Embryonic facial prominence (tissue), 1 donor: ENCODE measurements at regions not wholly inside any gene's neighbourhood (a gene's known extent, or its start where the extent isn't known, plus 50 kb on each side); places are given as distances from the start of the nearest gene placed in this dataset.

ENCODE experiments used
- DNase-seq: peaks from one replicate; pipeline ENCODE4 v3.0.0-alpha.2; 2016; ENCODE audit errors: extremely low spot score

DNA sequence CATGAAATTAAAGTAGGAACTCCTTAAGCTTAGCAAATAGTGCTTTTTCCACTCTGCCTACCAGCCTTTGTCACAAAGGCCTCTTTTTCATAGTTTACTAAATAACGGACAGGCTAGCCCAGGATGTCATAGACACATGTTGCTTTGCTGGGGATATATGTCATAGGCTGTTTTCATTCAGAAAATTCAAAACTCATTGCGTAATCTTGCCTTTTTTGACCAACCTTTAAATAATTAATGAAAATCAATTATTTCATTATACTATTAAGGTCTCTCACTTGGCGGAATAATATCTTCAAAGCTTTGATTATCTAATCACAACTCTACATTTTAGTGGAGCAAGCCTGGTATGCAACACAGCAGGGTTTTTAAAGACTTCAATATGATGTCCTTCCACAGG lies 1245.7 kb upstream of the LRRTM1 start:
- no peak for DNase-seq

- no peak for DNase-seq
These were observed 1245.1 kb upstream of the LRRTM1 start for GRCh38 chr2:81549646-81550045.

DNA sequence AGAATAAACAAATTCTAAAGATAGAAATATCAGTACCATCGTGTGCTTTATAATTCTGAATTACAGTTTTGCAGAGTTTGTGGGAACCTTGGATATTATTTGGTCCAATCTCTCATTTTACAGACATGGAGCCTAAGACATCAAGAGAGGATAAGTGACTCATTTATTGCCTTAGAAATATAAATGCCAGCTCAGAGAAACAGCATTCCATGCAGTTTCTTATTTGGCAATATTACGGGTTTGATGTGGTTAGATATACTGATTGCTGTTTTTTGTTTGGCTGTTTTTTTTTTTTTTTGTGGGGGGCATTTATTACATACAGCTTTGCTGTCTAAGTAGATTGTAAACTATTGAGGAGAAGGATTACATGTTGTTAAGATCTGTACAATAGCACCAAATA lies 1241.1 kb upstream of the LRRTM1 start:
- DNase-seq = no peak

GRCh38 chr2:81542119-81542518 lies 1237.6 kb upstream of the LRRTM1 start:
- no peak for DNase-seq

DNA sequence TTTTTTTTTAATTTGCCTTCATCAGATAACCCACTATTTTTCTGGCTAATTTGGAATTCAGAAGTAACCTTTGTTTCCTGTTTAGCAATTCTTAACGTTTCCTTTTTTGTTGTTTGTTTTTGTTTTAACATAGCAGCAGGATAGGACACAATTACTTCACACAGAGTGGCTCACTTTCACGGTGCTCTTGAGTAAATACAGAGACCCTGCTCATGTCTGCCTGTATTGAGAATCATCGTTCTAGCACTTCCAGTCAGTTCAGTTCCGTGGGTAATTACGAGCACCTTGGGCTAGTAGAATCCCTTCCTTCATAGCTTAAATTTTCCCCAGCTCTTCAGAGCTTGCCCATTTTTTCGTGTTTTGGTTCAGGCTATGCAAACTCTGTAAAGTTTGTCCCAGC lies 1225.4 kb upstream of the LRRTM1 start:
- DNase-seq = no peak

- DNase-seq = no peak
These were observed 1224.4 kb upstream of the LRRTM1 start for GRCh38 chr2:81528852-81529480.

- DNase-seq = no peak
These were observed 1218.8 kb upstream of the LRRTM1 start for GRCh38 chr2:81523344-81523743.

- no peak for DNase-seq
These were observed 1208.8 kb upstream of the LRRTM1 start for GRCh38 chr2:81513328-81513727.

GRCh38 chr2:81505586-81505985 lies 1201.0 kb upstream of the LRRTM1 start:
- no peak for DNase-seq

GRCh38 chr2:81495556-81495955 lies 1191.0 kb upstream of the LRRTM1 start:
- DNase-seq = no peak

GRCh38 chr2:81483254-81483653 lies 1178.7 kb upstream of the LRRTM1 start:
- DNase-seq = no peak

DNA sequence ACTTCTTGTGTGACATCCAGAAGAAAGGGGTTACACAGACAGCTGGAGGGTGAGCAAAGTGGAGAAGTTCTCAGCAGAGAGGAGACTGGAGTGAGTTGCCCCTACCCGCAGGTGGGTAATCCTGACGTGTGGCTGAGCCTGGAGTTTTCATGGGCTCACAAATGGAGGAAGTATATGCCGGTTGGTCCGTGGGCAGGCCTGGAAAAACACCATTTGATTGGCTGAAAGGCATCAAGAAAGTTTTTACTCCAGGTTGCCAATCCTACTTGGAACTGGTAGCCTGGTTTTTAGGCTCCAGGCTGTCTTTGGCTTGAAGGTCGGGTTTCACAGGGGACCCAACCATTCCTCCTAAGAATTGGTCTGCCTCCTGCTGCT lies 1177.4 kb upstream of the LRRTM1 start:
- no peak for DNase-seq

- DNase-seq = no peak
These were observed 1176.9 kb upstream of the LRRTM1 start for GRCh38 chr2:81481242-81481993.

GRCh38 chr2:81467096-81467495 lies 1162.5 kb upstream of the LRRTM1 start:
- no peak for DNase-seq

DNA sequence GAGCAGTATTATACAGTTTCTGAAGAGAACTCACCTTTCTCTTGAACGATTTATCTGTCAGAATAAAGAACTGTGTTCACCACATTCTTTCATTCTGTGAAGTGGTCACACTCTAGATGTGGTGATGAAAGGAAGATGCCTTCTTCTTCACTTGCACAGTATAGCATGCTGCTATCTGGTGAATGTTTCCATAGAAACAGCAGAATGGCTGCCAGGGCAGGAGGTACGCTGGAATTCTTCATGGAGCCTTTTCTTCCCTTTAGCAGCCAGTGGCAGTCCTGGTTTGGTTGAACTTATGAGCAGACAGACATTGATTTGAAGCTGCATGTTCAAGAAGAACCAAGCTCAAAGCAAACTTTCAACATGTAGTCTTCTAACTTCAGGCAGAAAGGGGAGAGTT lies 1157.9 kb upstream of the LRRTM1 start:
- no peak for DNase-seq

GRCh38 chr2:81445176-81445575 lies 1140.6 kb upstream of the LRRTM1 start:
- no peak for DNase-seq

DNA sequence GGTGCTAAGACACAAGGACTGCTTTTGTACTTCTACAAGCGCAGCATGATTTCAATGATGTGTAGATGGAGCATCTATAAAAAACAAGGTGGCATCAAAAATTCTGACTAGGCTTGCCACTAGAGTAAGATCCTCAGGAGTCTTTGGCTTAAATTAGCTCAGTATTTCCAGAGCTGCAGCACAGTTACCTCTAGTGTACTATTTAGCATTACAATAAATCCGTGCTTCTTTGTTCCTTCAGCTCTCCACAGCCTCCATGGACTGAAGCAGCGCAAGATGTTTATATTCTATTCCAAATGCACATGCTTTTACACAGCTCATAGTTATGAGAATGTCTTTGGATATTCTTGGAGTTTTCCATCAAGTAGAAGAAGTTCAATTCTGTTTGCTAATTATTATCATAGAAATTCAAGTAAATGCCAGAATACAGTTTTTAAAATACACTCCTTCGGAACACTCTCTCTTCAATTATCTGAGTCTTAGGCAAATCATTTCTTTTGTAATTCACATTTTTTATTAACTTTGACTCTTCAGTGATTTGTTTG lies 1133.0 kb upstream of the LRRTM1 start:
- no peak for DNase-seq

- no peak for DNase-seq
These were observed 1131.7 kb upstream of the LRRTM1 start for GRCh38 chr2:81436256-81436655.

DNA sequence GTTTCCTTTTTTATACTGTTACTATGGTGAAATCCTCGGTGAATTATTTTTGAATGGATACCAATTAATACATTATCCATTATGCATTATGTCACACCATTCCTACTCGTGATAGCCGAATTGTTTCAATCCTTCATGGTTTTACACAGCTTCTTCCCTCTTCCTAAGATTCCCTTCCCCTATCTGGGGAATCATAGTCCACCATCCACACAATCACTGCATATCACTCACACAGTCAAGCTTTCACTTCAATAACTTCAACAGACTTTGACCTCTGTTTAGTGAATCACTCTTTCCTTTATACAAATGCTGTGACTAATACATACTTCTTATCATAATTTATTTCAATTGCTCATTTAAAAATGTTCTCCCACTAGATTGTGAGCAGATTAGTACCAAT lies 1108.1 kb upstream of the LRRTM1 start:
- DNase-seq = no peak

DNA sequence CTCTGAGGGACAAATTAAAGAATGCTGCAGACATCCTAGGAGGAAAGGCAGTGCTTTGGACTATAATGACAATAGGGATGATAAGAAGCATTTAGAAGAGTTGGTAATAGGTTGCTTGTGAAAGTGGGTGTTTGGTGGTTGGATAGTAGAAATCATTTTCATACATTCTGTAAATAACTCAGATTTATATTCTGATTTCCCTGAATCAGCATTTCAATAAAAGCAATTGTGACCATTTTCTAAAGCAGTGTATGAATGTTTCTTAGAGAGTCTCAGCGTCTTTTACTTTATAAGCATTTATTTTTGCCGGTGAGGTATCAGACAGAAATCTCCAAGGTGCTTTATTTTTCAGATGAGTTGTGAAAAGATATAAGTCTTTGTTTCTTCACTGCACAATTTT lies 1099.0 kb upstream of the LRRTM1 start:
- no peak for DNase-seq

DNA sequence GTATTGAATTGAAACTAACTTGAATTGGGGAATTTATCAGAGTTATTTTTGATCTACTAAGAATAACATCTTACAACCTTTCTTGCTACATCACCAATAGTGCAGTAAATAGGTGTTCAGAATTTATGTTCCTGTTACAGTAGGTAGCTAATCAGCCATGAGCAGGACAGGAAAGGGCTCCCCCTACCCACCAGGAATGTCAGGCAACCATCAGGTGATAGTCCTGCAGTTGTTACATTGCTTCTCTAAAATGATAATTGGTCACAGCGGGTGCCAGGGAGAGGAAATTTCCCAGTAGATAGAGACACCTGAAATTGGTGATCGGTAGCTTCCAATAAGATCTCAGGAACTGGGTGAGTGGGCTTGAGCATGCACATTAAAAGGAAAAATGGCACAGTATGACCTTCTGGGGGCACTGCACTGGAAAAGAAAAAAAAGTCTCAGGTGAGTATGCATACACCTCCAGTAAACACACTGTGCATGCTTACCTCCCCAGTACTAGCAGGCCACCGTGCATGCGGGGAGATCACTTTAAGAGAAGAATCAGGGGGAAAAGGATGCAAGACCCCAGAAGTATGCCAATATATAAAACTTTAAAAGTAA lies 1092.0 kb upstream of the LRRTM1 start:
- DNase-seq = no peak

GRCh38 chr2:81395746-81396145 lies 1091.2 kb upstream of the LRRTM1 start:
- DNase-seq = no peak

GRCh38 chr2:81389203-81389602 lies 1084.7 kb upstream of the LRRTM1 start:
- DNase-seq = no peak
